HG03460 (cell line): ENCODE measurements at regions not wholly inside any gene's neighbourhood (a gene's known extent, or its start where the extent isn't known, plus 50 kb on each side); places are given as distances from the start of the nearest gene placed in this dataset.
A peak's percentile ranks its signal among the peaks of the same experiment; 100 is the strongest.

ENCODE experiments used
- ATAC-seq: cut with Tn5 transposase; IDR thresholded peaks from one replicate; pipeline ENCODE4 v1.9.1; 2021; ENCODE audit not compliant: unreplicated experiment

DNA sequence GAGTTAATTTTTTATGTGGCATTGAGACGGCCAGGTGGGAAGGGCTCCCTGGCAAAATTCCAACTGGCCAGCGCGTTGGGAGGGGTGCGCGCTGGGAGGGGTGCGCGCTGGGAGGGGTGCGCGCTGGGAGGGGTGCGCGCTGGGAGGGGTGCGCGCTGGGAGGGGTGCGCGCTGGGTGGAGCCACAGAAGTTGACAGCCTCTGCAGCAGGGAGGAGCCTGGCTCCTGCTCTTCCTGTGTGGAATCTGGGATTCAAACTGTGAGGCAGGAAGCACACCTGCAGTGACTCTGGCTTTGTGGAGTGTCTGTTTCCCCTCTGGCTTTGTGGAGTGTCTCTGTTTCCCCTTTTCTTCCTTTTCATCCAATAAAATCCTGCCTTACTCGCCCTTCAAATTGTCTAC, 147.9 kb upstream of the CBLN2 start:
- no peak for ATAC-seq

DNA sequence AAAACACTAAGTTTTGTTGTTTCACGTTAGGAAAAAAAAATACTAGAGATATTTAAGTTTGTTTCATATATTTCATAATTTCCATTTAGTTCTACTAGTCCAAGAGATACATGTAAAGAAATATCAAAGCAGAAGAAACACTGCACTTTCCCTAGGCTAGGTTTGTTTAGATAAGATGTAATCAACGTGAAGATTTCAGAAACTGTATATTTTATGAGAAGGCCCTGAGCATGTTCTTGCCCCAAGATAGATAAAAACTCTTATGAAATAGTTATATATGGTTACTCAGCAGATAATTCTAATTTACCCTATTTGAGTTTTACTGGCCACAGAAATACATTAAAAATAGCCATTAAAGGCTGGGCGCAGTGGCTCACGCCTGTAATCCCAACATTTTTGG, 143.6 kb upstream of the CBLN2 start:
- ATAC-seq = no peak

DNA sequence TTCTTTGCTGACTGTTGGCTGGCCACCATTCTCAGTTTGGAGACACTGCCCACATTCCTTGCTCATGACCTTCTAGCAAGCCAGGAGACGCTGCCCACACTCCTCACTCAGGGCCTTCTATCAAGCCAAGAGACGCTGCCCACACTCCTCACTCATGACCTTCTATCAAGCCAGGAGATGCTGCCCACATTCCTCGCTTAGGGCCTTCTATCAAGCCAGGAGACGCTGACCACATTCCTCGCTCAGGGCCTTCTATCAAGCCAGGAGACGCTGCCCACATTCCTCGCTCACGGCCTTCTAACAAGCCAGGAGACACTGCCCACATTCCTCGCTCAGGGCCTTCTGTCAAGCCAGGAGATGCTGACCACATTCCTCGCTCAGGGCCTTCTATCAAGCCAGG, 131.3 kb upstream of the CBLN2 start:
- no peak for ATAC-seq

DNA sequence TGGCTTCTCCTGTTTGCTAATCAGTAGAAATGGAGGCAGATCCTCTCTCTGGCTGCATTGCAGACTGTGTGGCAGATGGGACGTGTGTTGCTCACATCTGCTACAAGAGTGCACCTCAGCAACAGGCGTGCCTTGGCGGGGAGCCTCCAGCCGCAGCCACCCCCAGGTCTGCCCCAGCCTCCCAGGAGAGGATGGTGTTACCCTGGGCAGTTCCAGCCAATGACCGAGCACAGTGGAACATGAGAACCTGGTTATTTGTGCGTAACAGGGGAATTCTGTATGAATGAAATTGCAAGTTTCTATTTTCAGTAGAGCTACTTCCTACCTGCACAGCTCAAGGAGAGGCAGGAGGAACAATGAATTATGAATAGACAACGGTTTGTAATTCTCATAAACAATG, 130.6 kb upstream of the CBLN2 start:
- peak; percentile 93 for ATAC-seq

DNA sequence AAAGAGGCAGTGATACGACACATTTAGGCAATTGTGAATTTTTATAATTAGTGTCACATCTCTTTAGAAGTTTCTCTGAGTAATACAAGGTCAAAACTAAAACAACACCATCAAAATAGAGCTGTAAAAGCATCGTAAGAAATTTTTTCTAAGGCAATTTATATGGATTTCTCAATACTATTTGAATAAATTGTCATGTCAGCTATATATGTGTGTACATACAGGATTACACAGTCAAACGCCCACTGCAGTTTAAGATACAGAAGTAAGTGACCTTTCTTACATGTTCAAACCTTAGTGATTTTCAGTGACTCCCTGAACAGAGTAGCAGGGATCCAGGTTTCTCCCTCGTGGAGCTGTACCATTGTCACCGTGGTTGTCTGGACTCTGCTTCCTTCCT, 129.1 kb upstream of the CBLN2 start:
- no peak for ATAC-seq

DNA sequence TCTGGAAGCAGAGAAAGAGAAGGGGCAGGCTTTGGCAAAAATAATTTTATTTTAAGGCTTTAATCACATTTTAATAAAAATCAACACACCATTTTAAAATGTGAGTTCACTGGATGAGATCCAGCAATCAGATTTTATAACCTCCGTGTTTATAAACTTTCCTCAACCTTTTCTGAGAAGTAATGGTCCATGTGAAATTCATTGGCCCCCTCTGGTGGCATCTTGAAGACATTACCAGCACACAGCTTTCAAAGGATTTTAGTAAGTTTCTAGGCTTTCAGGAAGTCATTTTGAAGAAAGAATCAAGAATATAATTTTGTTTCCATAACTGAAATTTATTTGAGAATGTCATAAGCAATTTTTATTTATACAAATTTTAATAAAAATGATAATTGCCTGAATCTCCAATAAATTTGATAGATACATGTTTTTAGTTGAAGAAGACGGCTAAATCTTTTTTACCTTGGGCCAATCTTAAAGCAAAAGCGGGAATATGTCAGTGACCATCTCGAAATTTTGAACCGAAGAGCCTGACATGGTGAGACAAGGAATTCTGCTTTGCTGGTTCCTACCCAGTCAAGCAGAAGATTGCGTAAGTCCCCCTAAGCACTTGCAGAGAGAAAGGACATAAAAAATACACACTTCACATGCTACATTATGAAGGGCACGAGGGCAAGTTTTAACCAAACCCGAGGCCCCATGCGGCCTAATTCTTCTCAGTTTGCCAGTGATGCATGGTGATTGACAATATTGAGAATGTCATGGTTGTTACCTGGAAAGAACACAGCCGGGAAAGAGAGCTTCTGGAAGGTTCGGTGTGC, 128.4 kb upstream of the CBLN2 start:
- peak; percentile 34 for ATAC-seq

DNA sequence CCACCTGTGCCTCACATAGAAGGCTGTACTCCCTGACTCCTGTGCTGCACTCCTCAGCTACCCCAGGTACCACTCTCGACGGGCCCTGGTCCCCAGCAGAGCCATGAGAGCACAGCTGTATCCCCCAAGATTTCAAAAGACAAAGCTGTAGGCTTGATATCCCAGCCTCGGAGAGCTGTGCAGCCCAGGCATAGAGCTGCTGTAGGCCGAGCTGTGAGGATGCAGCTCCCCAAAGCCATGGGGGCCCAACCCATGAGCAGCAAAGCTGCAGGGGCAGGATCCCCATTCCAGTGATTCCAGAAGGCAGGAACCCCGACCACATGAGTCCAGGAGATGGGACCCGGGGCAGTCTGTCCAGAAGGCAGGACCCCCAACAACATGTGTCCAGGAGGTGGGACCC, 123.8 kb upstream of the CBLN2 start:
- no peak for ATAC-seq

DNA sequence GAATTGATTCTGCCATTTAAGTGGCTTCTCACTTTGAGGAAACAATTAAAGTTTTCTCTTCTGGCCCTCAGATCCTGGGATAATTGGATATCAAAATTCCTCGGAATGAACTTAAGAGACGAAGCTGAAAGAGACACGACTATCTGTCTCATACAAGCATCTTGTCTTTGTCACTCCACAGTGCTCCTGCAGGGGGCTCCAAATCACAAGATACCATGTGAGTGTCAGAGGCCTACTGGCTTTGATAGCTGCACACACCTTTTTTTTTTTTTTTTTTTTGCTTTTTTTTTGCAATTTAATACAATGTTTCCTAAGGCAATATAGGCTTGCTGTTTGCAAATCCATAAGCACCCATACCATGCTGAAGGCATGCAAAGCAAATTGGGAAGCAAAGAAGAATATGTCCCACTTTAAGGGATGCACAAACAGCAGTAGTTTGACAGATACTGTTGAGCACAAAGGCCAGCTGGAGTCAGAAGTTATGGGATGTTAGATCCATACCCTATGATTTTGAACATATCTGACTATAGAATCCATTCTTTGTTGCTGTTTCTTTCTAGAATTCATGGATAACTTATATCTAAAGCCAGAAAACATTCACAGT, 109.0 kb upstream of the CBLN2 start:
- ATAC-seq = peak; percentile 95

DNA sequence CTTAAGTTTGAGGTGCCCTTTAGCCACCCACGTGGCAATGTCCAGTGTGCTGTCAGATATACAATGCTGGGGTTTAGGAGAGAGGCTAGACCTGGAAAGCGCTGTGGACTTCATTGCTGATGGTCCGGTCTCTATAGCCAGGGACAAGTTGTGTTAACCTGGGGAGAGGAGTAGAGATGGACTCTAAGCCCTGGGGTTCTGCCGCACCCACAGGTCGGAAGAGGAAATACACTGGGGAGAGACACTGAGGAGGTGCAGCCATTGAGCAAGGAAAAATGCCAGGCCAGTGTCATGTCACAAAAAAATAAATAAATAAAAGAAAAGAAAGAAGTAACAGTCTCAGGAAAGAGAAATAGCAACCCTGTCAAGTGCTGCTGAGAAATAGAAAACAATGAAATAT, 106.9 kb upstream of the CBLN2 start:
- ATAC-seq = no peak

DNA sequence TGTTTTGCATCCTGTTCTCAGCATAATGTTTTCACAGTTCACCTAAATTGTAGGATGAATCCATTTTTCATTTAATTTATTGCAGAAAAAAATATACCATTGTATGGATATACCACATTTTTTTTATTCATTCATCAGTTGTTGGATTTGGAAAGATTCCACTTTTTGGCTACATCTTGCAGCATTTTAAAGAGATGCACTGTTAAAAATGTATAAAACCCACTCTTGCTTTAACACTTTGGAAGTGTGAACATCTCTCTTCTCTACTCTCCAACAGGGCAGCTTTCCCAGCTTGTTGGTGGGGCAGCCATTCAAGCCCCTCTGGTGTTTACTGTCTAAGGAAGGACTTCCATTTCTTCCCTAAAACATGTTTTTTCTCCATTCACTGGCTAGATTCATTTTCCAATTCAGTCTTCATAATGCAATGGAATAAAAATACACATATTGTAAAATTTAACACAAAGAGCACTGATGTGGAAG, 104.4 kb upstream of the CBLN2 start:
- no peak for ATAC-seq

DNA sequence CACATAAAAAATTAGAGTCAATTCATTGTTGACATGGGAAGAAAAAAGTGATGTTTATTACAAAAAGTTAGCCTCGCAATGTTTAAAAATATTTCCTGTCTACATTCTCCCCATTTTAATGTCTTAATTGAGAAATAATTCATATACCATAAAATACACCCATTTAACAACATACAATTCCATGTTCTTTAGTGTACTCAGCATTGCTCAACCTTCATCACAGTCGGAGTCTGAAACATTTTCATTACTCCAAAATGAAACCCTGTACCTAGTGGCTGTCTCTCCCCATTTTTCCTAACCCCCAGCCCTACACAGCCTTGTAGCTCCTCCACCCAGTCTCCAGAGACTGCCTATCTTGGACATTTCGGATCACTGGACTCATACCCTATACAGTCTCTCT, 103.9 kb upstream of the CBLN2 start:
- ATAC-seq = no peak

DNA sequence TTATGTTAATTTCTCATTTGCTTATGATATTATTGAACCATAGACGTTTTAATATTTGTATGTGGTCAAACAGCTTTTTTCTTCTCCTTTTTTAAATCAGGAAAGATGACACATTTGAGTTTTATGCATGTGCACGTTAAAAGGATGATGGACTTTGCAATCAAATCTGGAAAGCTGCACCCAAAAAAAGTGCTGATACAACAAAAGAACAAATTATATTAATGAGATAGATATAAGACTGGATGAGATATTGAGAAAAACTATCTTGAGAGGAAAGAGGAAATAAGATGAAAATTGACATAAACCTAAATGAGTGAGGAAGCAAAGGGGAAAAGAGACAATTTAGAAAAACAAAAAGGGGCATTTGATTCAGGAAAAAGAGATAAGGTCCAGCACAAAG, 96.4 kb upstream of the CBLN2 start:
- ATAC-seq = no peak

DNA sequence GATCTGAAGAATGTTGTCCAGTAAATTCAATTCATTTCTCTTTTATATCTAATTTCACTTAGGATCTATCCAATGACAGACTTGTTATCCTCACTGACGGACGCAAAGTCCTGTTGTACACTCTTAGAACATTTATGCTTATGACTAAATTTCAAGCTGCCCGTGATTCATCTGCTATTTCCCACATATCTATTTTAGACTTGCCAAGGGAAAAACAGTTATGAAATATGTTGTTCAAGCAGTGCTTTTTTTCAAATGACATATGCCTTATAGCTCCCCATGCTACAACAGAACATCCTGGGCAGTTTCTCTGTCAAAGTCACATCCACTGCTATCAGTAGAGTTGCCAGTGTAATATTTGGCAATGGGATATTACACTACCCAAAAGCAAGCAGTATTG, 94.2 kb upstream of the CBLN2 start:
- ATAC-seq = no peak

DNA sequence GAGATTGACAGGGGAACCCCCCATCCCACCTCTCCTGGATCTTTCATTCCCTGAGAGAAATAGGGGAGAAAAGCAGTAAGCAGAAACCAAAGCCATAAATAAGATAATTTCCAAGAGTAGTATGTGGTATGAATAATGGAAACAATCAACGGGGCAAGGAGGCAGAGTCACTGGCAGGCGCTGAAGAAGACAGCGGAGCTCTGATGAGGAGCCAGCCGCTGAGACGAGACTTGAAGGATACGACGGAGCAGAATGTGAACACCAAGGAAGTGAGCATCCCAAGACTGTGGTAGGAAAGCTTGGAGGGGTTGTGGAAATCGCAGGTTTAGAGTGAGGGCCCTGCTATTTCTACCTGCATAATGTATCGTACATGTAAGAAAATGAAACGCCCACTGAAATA, 93.6 kb upstream of the CBLN2 start:
- ATAC-seq = no peak

DNA sequence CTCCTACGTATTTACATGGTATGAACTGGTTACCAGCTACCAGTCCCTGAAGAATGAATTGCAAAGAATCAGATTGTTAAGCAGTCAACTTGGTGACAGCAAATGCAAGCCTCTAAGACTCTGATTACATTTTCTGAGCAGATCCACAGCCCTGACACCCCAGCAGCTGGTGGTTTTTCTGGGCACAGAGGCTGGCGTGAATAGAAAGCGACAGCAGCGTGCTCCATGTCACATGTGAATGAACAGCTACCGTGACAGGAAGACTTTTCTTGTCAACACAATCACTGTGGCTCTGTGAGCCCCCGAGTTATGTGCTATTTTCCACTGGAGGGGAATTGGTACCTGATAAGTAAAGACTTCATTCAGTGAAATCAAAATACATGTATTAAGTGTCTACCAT, 93.2 kb upstream of the CBLN2 start:
- no peak for ATAC-seq

DNA sequence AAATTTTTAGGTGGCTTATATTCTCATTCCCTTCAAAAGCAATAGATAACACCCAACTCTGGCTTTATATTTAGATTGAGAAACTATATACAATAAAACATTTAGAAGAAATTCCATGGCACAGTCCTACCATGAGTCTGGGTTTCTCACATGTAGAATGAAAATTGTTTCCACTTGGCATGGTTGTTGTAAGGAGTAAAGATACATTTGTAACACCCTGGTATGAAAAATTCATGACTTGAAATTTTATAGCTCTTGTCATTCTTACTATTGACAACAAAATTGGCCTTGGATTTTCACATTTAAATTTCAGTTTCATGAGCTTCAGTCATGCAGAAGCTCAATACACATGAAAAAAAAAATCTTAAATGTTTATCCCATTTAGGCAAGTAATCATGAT, 92.5 kb upstream of the CBLN2 start:
- ATAC-seq = no peak

DNA sequence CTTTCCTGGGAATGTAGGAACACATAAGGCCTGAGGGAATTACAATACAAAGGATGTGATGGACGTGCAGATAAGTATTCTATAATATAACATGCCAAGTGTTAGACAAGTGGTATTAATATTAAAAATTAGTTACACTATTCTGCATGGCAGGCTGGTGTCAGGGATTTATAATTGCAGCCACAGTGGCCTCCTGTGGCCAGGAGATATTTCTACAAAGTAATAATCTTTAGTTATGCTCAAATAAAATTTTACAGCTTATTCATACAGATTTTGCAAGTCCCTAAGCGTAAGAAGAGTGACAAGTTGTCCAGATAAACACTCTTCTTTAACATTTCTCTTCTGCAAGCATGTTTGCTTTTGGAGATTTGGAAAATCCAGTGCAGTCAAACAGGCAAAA, 90.4 kb upstream of the CBLN2 start:
- no peak for ATAC-seq

DNA sequence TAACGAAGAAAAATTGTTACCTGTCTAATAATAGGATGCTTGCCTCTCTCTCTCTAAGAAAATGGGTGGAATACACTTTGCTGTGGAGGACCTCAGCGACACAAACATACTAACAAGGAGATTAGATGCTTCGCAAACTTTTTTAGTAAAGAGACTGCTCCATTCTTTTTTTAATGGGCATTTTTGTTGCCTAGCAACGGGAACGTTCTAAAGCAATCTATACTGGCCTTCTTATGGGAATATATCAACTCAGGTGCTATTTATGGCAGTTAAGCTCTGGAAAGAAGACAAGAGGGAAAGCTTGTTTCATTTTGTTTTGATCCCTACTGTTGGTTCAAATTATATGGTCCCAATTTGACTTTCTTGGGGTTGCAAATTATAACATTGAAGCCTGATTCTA, 86.8 kb upstream of the CBLN2 start:
- no peak for ATAC-seq

DNA sequence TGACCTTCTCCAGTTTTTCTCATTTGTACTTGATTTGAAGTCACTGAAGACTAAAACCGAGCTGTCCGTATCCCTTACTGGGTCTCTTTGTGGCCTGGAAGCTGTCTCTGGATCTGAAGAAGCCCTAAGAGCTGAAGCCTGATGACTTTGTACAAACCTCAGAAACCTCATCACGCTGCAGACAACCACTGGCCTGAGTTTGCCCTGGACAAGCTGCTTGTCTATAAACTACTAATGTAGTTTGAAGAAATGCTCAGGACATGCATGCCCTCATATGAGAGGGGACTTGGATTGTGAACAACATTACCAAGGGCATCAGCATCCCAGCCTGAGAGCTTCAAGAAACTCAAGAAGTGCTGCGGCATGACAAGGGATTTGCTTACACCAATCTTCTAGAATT, 79.3 kb upstream of the CBLN2 start:
- ATAC-seq = no peak

DNA sequence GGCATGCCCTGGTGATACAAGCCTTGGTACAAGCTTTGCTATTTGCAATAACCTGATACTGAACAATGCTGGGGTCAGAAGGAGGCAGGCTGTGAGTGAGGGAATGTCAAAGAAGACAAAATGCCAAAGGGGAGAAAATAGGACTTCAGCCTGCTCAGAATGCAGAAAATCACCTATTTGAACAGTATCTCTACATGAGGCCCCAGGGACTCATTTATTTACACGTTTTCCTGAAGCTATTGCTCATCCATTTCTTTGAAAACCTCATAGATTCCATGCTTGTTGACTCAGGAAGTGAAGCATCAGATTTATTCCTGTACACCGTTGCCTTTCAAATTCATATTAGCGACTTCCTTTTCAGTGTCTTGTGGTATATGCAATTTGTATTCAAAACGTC, 69.4 kb upstream of the CBLN2 start:
- ATAC-seq = no peak

DNA sequence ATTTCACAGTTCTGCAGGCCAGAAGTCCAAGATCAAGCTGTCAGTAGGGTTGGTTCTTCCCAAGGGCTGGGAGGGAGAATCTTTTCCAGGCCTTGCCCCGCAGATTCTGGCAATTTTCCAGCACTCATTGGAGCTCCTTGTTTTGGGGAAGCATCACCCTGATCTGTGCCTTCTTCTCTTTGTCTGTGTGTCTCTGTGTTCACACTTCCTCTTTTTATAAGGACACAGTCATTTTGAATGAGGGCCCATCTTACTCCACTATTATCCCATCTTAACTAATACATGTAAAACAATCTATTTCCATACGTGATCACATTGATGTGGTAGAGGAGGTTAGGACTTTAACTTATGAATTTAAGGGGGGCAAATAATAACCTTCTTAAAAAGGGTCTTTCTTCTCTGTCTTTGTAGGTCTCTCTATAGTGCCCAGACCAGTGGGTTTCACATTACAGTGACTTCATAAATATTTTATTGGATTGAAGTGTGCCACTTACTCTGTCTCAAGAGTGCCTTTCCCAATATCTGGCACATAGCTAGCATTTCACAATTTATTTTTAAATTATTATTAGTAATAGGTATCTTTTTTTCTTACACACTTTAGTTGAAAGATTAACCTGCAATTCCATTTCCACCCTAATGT, 68.9 kb upstream of the CBLN2 start:
- ATAC-seq = no peak

DNA sequence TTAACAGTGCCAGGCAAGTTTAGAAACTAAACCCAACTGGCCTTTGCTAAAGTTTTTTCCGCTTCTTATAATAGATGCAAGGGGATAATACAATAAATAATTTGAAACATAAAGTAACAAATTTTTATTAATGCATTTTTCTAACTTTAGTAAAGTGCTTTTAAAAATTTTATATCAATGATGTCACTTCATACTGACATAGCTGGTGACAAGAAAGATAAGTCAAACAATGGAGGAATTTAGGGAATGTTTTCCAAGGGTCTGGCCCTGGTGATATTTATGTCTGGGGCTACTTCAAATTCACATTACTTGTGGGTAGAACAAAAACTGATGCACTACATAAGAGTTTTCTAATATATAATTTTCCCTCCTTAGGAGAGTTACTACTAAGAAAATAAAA, 61.2 kb upstream of the CBLN2 start:
- ATAC-seq = no peak
